HepG2 (cell line): ENCODE measurements at regions not wholly inside any gene's neighbourhood (a gene's known extent, or its start where the extent isn't known, plus 50 kb on each side); places are given as distances from the start of the nearest gene placed in this dataset.

Source experiments
- ATF7-NPFF ChIP-seq: sonication (generic); formaldehyde crosslinking; IDR thresholded peaks from 2 replicates; pipeline ENCODE4 v1.8.1; 2023; ENCODE audit warnings: mild to moderate bottlenecking, low read depth, missing genetic modification reagents, moderate library complexity
- CCAR2 ChIP-seq: fragments of 200-400 bp; formaldehyde crosslinking; optimal IDR thresholded peaks from 2 replicates; pipeline ENCODE3; 2018; ENCODE audit warnings: low read depth, mild to moderate bottlenecking, low read length, moderate library complexity
- HHEX ChIP-seq: IDR thresholded peaks from 2 replicates; pipeline ENCODE4 v1.6.1; 2016; ENCODE audit warnings: control low read depth
- MEIS1 ChIP-seq: sonication (generic); formaldehyde crosslinking; IDR thresholded peaks from 2 replicates; pipeline ENCODE4 v1.9.0; 2021; ENCODE audit warnings: mild to moderate bottlenecking, missing genetic modification reagents, moderate library complexity, borderline replicate concordance
- NFKBIZ ChIP-seq: IDR thresholded peaks from 2 replicates; pipeline ENCODE4 v1.6.1; 2018; ENCODE audit warnings: missing genetic modification reagents, missing compliant biosample characterization
- PHB2 ChIP-seq: fragments of 450-650 bp; IDR thresholded peaks from 2 replicates; pipeline ENCODE4 v1.6.1; 2018; ENCODE audit not compliant: partially characterized antibody
- RFX1 ChIP-seq: fragments of 450-650 bp; IDR thresholded peaks from 2 replicates; pipeline ENCODE4 v1.6.1; 2017
- SP2 ChIP-seq: sonication (generic); formaldehyde crosslinking; IDR thresholded peaks from 2 replicates; pipeline ENCODE4 v1.5.1; 2020; ENCODE audit warnings: mild to moderate bottlenecking, missing genetic modification reagents
- TGIF2 ChIP-seq: IDR thresholded peaks from 2 replicates; pipeline ENCODE4 v1.6.1; 2016; ENCODE audit warnings: control low read depth, missing compliant biosample characterization
- TRAFD1 ChIP-seq: sonication (generic); formaldehyde crosslinking; IDR thresholded peaks from 2 replicates; pipeline ENCODE4 v1.5.1; 2020; ENCODE audit warnings: missing genetic modification reagents, mild to moderate bottlenecking, borderline replicate concordance
- ZBTB4 ChIP-seq: sonication (generic); formaldehyde crosslinking; IDR thresholded peaks from 2 replicates; pipeline ENCODE4 v1.4.0; 2020; ENCODE audit warnings: missing genetic modification reagents, mild to moderate bottlenecking, borderline replicate concordance
- ZEB1 ChIP-seq: IDR thresholded peaks from 2 replicates; pipeline ENCODE4 v1.6.1; 2012; ENCODE audit warnings: mild to moderate bottlenecking, low read depth, inconsistent platforms; ENCODE audit not compliant: insufficient replicate concordance
- ZKSCAN8 ChIP-seq: IDR thresholded peaks from 2 replicates; pipeline ENCODE4 v1.6.1; 2016; ENCODE audit warnings: borderline replicate concordance, missing genetic modification reagents, missing compliant biosample characterization
- ZNF18 ChIP-seq: sonication (generic); formaldehyde crosslinking; IDR thresholded peaks from 2 replicates; pipeline ENCODE4 v1.8.0; 2022; ENCODE audit warnings: mild to moderate bottlenecking, missing genetic modification reagents; ENCODE audit not compliant: insufficient replicate concordance
- ZNF234 ChIP-seq: sonication (generic); formaldehyde crosslinking; conservative IDR thresholded peaks from 2 replicates; pipeline ENCODE4 v1.5.1; 2020; ENCODE audit warnings: mild to moderate bottlenecking, missing genetic modification reagents
- ZNF557 ChIP-seq: sonication (generic); formaldehyde crosslinking; IDR thresholded peaks from 2 replicates; pipeline ENCODE4 v1.4.0; 2020; ENCODE audit warnings: missing genetic modification reagents
- ZNF562 ChIP-seq: sonication (generic); formaldehyde crosslinking; IDR thresholded peaks from 2 replicates; pipeline ENCODE4 v1.8.0; 2022; ENCODE audit warnings: missing genetic modification reagents, borderline replicate concordance
- ZNF567 ChIP-seq: sonication (generic); formaldehyde crosslinking; IDR thresholded peaks from 2 replicates; pipeline ENCODE4 v1.8.1; 2023; ENCODE audit warnings: mild to moderate bottlenecking, missing genetic modification reagents, borderline replicate concordance
- ZNF614 ChIP-seq: IDR thresholded peaks from 2 replicates; pipeline ENCODE4 v1.6.1; 2018; ENCODE audit warnings: missing biosample characterization, missing genetic modification reagents, inconsistent platforms, borderline replicate concordance
- ZSCAN21 ChIP-seq: sonication (generic); formaldehyde crosslinking; IDR thresholded peaks from 2 replicates; pipeline ENCODE4 v1.8.0; 2022; ENCODE audit warnings: mild to moderate bottlenecking, missing genetic modification reagents, moderate library complexity, borderline replicate concordance

- TF ChIP-seq ZNF562 (CRISPR knock-in tag) (0 out of 2 replicates have a peak, but pooled peaks have one; percentile 34), ZNF567 (CRISPR knock-in tag) (no peak), TGIF2 (CRISPR knock-in tag) (no peak), PHB2 (no peak), SP2 (CRISPR knock-in tag) (no peak), ZNF18 (no peak), RFX1 (no peak), ATF7-NPFF (CRISPR knock-in tag) (no peak), ZKSCAN8 (no peak), ZSCAN21 (CRISPR knock-in tag) (no peak), ZNF557 (no peak), NFKBIZ (CRISPR knock-in tag) (peak; percentile 73; the same call in 1 of the 2 replicates), ZEB1 (no peak), HHEX (CRISPR knock-in tag) (peak; percentile 99), TRAFD1 (CRISPR knock-in tag) (no peak), CCAR2 (no peak), ZBTB4 (CRISPR knock-in tag) (no peak), ZNF614 (peak; percentile 79), ZNF234 (CRISPR knock-in tag) (no peak), MEIS1 (CRISPR knock-in tag) (no peak)
Observed at GRCh38 chr6:149176971-149177667, 140.4 kb upstream of the TAB2 start (continued).
